GM19240 (cell line): ENCODE measurements at regions not wholly inside any gene's neighbourhood (a gene's known extent, or its start where the extent isn't known, plus 50 kb on each side); places are given as distances from the start of the nearest gene placed in this dataset.
"Not testable (repeated sequence)": the region's sequence is repeated elsewhere in the genome, so short reads cannot be mapped to it uniquely, and the experiment has no call there.

Source experiments
- DNase-seq: peaks from one replicate; pipeline ENCODE4 v3.0.0; 2011; ENCODE audit warnings: low spot score; ENCODE audit not compliant: insufficient read length

GRCh38 chr3:30437171-30437601 is 169.2 kb upstream of the TGFBR2 start:
- no peak for DNase-seq

GRCh38 chr3:30438126-30438525 is 168.3 kb upstream of the TGFBR2 start:
- no peak for DNase-seq

- no peak for DNase-seq
Observed at GRCh38 chr3:30439451-30440053, 166.8 kb upstream of the TGFBR2 start.

DNA sequence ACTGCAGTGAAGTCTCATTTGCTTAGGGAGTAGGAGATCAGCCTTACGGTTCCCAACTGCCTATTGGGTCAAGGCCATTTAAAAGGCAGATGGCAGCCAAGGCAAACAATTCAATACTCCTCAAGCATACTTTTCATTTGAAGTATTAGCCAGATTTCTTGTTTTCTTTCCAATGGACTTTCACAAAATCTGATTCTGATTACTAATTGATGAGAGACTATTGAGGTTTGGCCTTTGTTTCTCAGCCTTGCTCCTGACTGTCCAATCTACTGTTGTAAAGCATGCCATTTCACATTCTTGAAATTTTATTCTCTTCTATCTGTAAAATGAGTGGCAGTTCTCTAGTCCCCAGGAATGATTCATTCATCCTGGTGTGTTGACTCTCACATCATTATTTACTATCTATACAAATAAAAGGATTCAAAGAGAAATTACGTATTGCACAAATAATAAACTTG is 166.2 kb upstream of the TGFBR2 start:
- no peak for DNase-seq

- DNase-seq = no peak
Observed at GRCh38 chr3:30440880-30441279, 165.5 kb upstream of the TGFBR2 start.

DNA sequence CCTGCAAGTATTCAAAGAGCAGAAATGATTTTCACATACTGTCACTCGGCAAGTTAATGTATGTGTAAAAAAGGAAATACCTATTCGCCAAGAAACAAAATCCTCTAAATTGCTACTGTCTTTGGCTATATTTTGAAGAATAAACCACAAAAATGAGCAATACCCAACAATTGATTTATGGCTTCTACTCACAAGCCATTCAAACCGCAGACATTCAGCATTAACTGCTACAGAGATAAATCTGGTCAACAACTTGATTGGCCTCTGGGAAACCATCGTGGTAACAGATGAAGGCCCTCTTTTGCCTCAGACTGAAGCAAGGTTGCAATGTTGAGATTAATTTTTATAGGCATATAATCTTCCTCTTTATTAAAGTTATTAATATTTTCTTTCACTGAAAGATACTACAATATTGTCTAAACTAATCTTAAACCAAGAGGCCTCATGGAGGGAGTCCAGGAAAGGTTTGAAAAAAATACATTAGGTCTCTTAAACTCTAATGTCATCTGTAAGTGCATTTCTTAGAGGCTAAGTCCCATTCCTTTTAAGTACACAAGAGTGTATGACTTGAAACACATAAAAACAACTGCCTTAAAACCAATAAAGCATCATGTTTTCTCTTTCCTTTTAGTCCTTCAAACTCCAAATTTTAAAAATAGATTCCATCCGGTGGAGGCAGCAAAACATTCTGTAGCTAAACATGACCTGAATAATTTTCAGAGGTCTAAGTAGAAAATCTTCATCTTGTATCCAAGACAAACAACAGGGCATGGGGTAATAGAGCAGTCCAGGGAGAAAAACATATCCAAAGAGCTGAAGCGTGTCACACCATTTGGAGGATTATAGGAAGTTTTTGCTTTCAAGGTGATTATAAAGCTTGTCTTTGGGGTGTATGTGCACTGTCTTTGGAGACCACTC is 162.4 kb upstream of the TGFBR2 start:
- no peak for DNase-seq

- no peak for DNase-seq
Observed at GRCh38 chr3:30448450-30449289, 157.7 kb upstream of the TGFBR2 start.

GRCh38 chr3:30449290-30449632 is 157.1 kb upstream of the TGFBR2 start:
- no peak for DNase-seq

DNA sequence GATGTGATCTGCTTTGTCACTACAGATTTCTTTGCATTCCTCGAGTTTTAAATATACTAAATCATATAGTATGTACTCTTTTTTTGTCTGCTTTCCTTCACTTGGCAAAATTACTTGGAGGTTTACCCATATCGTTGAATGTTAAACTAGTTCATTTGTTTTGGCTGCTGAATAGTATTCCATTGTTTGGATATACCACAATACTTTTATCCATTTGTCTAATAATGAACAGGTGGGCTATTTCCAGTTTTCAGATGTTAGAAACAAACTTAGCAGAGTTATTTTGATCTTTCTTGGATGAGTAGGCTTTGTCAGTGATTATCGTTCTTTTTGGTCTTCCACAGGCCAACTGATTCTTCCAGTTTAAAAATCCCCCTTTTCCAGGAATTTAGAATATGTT is 154.0 kb upstream of the TGFBR2 start:
- DNase-seq = no peak

GRCh38 chr3:30453360-30454039 is 152.9 kb upstream of the TGFBR2 start:
- no peak for DNase-seq

DNA sequence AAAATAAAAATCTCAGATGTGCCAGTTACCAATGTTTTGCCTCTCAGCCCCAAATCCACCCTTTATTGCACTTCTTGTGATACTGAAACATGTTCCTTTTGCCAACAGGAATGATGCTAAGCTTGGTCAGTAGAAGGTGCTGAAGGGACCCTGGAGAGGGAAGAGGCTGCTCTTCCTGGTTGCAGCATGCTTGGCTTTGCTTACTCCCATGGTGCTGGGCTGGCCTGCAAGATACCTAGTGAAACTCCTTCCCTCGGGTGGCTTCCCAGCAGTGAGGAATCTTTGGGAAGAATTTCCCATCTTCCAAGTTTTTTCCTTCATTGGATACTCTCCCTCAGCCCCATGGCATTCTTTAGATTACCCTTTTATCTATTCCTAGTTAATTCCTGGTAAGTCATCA is 151.8 kb upstream of the TGFBR2 start:
- no peak for DNase-seq

GRCh38 chr3:30455112-30455511 is 151.3 kb upstream of the TGFBR2 start:
- not testable (repeated sequence) for DNase-seq

GRCh38 chr3:30455840-30456239 is 150.6 kb upstream of the TGFBR2 start:
- DNase-seq = no peak

- DNase-seq = no peak
Observed at GRCh38 chr3:30456264-30456663, 150.1 kb upstream of the TGFBR2 start.

- DNase-seq = no peak
Observed at GRCh38 chr3:30457081-30457480, 149.3 kb upstream of the TGFBR2 start.

DNA sequence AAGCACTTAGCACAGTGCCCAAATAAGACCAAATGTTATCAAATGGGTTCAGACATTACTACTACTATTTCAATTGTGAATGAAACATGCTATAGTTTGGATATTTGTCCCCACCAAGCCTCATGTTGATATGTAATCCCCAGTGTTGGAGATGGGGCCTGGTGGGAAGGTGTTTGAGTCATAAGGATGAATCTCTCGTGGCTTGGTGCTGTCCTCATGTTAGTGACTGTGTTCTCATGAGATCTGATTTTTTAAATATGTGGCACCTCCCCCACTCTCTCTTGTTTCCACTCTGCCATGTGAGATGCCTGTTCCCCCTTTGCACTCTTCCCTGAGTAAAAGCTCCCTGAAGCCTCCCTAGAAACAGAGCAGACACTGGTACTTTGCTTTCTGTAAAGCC is 148.7 kb upstream of the TGFBR2 start:
- no peak for DNase-seq

DNA sequence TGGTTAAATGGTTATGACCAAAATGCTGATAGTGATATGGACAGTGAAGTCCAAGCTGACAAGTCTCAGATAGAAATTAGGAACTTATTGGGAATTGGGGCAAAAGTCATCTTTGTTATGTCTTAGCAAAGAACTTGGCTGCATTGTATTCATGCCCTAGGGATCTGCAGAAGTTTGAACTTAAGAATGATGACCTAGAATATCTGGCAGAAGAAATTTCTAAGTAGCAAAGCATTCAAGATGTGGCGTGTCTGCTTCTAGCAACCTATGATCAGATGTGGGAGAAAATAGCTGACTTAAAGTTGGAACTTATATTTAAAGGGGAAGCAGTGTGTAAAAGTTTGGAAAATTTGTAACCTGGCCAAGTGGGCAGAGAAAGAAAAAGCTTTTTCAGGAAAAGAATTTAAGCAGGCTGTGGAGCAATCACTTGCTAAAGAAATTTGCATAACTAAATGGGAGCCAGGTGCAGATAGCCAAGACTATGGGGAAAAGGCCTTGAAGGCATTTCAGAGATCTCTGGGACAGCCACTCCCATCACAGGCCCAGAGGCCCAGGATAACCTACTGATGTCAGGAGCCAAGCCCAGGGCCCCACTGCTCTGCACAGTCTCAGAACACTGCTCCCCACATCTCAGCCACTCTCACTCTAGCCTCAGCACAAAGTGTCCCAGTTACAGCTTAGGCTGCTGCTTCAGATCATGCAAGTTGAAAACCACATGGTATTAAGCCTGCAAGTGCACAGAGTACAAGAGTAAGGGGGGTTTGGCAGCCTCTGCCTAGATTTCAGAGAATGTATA is 147.8 kb upstream of the TGFBR2 start:
- no peak for DNase-seq

- no peak for DNase-seq
Observed at GRCh38 chr3:30461311-30461710, 145.1 kb upstream of the TGFBR2 start.

GRCh38 chr3:30462721-30463470 is 143.5 kb upstream of the TGFBR2 start:
- no peak for DNase-seq

DNA sequence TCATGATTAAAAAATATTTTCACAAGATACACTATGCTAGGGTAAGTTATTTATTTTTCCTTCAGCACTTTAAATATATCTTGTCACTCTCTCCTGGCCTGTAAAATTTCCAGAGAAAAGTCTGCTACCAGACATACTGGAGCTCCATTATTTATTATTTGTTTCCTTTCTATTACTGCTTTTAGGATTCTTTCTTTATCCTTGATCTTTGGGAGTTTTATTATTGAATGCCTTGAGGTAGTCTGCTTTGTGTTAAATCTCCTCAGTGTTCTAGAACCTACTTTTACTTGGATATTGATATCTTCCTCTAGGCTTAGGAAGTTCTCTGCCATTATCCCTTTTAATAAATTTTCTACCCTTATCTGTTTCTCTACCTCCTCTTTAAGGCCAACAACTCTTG is 142.0 kb upstream of the TGFBR2 start:
- DNase-seq = no peak
